GM18499 (cell line): ENCODE measurements at regions not wholly inside any gene's neighbourhood (a gene's known extent, or its start where the extent isn't known, plus 50 kb on each side); places are given as distances from the start of the nearest gene placed in this dataset.
"Not testable (repeated sequence)": the region's sequence is repeated elsewhere in the genome, so short reads cannot be mapped to it uniquely, and the experiment has no call there.

Experiments
- ATAC-seq: cut with Tn5 transposase; IDR thresholded peaks from one replicate; pipeline ENCODE4 v1.9.1; 2021; ENCODE audit warnings: moderate number of reproducible peaks; ENCODE audit not compliant: insufficient read depth, unreplicated experiment

DNA sequence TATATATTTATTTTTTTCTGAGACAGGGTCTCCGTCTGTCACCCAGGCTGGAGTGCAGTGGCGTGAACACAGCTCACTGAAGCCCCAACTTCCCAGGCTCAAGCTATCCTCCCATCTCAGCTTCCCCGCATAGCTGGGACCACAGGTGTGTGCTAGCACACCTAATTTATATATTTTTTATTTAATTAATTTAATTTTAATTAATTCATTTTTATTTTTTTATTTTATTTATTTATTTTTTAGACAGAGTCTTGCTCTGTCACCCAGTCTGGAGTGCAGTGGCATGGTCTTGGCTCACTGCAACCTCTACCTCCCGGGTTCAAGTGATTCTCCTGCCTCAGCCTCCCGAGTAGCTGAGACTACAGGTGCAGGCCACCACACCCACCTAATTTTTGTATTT is 86.9 kb upstream of the CLINT1 start:
- not testable (repeated sequence) for ATAC-seq

DNA sequence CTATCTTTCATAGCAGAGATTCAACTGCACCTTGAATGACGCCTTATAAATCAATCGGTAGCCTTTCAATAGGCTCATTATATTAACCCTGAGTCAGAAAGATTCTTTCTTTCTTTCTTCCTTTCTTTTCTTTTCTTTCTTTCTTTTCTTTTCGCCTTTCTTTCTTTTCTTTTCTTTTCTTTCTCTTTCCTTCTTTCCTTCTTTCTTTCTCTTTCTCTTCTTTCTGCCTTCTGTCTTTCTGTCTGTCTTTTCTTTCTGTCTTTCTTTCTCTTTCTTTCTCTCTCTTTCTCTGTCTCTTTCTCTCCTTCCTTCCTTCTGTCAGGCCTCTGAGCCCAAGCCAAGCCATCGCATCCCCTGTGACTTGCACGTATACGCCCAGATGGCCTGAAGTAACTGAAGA is 86.0 kb upstream of the CLINT1 start:
- ATAC-seq, result no peak

DNA sequence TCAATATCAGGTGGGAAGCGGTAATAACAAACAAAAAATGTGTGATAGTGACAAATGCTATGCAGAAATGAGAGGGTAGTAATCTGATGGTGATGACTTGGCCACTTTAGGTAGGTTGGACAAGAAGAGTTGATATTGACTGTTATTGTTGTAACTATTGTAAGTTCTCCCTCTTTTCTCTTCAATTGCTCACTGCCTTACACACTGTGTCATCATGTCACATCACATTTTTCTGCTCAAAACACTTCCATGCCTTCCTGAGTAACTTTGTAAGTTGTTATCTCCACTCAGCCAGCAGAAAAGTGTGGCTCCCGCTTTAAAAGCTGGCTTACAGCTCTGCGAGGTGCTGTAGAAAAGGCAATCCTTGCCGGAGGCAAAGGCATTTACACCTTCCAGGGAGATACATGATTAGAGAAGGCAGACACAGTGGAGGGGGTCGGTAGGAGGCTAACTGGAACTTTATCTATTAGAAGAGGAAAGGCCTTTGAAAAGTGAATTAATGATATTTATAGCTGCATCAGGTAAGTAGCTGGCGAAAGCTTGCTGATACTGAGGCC is 85.2 kb upstream of the CLINT1 start:
- ATAC-seq, result no peak

GRCh38 chr5:157942595-157942994 is 83.7 kb upstream of the CLINT1 start:
- ATAC-seq, result no peak

DNA sequence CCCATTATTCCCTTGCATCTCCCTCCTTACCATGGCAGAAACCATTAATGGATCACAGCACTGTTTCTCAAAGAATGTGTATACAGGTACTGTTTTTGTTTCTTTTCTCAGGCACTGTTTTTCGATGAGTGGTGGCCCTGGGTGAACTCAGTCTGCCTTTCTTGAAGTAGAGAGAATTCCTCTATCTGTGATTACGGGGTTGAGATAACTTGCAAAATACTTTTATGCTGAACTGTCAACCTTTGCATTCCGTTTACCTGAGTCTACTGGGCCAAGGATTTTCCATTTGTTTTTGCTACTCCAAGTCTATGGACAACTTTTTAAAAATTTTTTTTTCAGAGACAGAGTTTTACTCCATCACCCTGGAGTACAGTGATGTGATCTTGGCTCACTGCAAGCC is 82.7 kb upstream of the CLINT1 start:
- no peak for ATAC-seq

DNA sequence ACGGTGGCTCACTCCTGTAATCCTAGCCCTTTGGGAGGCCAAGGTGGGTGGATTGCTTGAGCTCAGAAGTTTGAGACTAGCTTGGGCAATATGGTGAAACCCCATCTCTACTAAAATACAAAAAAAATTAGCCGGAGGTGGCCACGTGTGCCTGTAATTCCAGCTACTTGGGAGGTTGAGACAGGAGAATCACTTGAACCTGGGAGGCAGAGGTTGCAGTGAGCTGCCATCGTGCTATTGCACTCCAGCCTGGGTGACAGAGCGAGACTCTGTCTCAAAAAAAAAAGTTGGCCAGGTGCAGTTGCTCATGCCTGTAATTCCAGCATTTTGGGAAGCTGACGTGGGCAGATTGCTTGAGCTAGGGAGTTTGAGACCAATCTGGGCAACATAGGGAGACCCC is 79.2 kb upstream of the CLINT1 start:
- ATAC-seq, result not testable (repeated sequence)

- not testable (repeated sequence) for ATAC-seq
These were observed 78.0 kb upstream of the CLINT1 start for GRCh38 chr5:157936776-157937501.

GRCh38 chr5:157934600-157934999 is 75.7 kb upstream of the CLINT1 start:
- ATAC-seq, result no peak

- ATAC-seq, result no peak
These were observed 74.1 kb upstream of the CLINT1 start for GRCh38 chr5:157933005-157933404.

GRCh38 chr5:157930710-157931109 is 71.8 kb upstream of the CLINT1 start:
- ATAC-seq, result no peak

DNA sequence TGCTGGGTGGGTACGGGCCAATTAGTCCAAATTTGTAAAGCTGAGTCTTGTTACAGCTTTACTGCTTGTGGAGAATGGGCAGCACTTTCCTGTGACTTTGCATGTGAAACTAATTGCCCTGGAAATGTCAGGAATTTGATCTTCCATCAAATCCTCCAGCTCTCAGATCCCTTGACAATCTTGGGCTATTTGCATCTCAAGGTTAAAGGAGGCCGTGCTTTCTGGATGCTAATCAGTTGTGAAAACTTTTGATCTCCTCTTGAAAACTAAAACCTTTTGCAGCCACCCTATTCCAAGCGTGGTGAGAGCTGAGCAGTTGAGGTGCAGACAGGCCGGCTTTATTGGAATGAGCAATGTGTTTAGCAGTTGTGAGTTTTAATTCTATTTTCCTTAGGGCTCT is 68.0 kb upstream of the CLINT1 start:
- ATAC-seq, result no peak

- no peak for ATAC-seq
These were observed 67.1 kb upstream of the CLINT1 start for GRCh38 chr5:157925786-157926671.

DNA sequence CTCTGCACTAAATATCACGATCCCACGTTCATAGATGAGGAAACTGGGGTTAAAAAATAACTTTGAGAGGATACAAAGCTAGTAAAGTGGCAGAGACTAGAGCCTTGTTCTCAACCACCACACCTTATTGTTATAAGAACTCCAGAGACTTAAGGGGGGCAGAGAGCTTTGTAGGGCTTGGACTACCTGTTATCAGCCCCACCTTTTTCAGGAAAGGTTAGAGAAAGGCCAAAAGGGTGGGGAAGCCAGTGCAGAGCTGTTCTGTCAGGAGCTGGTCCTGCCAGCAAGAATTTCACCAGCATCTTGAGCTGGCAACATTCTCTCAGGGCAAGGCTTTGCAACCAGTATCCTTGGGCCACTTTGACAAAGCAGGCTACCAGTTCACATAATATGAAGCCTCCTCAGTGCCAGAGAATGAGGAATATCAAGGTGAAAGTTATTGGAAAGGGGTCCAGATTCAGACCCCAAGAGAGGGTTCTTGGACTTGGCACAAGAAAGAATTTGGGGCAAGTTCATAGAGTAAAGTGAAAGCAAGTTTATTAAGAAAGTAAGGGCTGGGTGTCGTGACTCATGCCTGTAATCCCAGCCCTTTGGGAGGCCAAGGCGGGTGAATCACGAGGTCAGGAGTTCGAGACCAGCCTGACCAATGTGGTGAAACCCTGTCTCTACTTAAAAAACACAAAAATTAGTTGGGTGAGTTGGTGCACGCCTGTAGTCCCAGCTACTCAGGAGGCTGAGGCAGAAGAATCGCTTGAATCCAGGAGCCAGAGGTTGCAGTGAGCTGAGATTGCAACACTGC is 66.2 kb upstream of the CLINT1 start:
- no peak for ATAC-seq

GRCh38 chr5:157924490-157924889 is 65.5 kb upstream of the CLINT1 start:
- ATAC-seq, result no peak

DNA sequence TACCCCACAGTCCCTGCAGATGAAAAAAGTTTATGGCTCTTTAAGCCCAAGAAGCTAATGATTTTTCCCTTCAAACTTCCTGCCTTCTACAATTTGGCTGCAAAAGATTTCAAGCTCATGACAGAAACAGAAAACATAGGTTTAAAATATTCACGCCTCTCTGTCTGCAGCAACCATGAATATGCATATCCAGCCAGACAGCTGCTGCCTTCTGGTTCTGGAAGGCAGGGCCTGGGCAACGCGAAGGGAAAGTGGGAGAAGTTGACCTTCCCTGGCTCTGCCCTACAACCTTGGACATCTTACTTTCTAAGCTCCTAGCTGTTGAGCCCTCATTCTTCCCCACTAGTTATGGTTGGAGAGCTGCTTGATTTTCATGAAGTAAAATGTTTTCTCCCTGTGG is 64.8 kb upstream of the CLINT1 start:
- no peak for ATAC-seq

DNA sequence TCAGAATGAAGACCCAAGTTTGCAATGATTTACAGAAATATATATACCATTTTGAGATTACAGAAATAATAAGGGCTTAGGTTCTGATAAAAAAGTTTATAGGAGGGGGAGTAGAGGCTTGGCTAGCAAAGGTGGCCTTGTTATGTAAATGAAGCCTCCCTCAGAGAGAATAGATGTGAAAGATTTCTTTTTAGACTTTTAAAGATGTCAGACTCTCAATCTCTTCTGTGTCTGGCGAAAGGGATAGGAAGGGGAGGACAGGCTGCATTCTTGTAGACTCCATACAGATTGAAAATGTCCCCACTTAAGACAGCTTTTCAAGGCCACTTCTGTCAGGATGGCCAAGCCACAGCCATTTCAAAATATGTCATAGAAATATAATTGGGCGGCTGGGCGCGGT is 63.1 kb upstream of the CLINT1 start:
- ATAC-seq, result no peak

GRCh38 chr5:157920828-157921170 is 61.9 kb upstream of the CLINT1 start:
- ATAC-seq, result no peak

- ATAC-seq, result no peak
These were observed 60.1 kb upstream of the CLINT1 start for GRCh38 chr5:157918811-157919742.

DNA sequence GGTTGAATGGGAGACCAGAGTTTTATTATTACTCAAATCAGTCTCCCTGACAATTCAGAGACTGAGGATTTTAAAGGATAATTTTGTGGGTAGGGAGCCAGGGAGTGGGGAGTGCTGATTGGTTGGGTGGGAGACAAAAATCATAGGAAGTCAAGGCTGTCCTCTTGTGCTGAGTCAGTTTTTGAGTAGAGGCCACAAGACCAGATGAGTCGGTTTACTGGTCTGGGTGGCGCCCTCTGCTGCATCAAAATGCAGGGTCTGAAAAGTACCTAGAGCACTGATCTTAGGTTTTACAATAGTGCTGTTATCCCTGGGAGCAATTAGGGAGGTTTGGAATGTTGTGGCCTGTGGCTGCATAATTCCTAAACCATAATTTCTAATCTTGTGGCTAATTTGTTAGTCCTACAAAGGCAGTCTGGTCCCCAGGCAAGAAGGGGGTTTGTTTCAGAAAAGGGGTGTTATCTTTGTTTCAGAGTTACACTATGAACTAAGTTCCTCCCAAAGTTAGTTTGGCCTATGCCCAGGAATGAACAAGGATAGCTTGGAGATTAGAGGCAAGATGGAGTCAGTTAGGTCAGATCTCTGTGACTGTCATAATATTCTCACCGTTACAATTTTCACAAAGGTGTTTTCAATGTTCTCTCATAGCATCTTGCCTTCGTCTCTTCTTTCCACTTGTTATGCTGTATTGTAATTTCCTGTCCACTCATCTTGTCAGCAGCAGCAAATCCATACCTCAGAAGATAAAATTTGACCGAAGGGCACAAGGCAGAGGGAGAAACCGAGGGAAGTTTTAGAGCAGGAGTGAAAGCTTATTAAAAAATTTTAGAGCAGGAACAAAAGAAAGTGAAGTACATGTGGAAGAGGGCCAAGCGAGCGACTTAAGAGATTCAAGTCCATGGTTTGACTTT is 59.2 kb upstream of the CLINT1 start:
- no peak for ATAC-seq
